ENCODE measurements at regions not wholly inside any gene's neighbourhood (a gene's known extent, or its start where the extent isn't known, plus 50 kb on each side); places are given as distances from the start of the nearest gene placed in this dataset.
"Not testable (repeated sequence)": the region's sequence is repeated elsewhere in the genome, so short reads cannot be mapped to it uniquely, and the experiment has no call there.

- 78% methylated on average over 3 of the region's 5 CpGs for WGBS
- peaks cover 0 to 12% (median 8%) of the 10 kb centered on the region in 4 donors for H3K4me1 ChIP-seq (ENCODE audit: control insufficient read depth in 4 of 4, insufficient read depth in 4 of 4, low read length in 3 of 4)
- not testable (repeated sequence) for H3K9me3 ChIP-seq (ENCODE audit: control insufficient read depth in 4 of 4, low read length in 3 of 4); H3K27ac ChIP-seq (ENCODE audit: low read depth in 1 of 2, low read length in 2 of 2); H3K36me3 ChIP-seq (ENCODE audit: control insufficient read depth in 4 of 4, insufficient read depth in 3 of 4, low read depth in 1 of 4, low read length in 3 of 4); H3K27me3 ChIP-seq (ENCODE audit: control insufficient read depth in 4 of 4, insufficient read depth in 4 of 4, low read length in 3 of 4); H3K9ac ChIP-seq (ENCODE audit: low read depth in 1 of 2, low read length in 2 of 2); H3K4me3 ChIP-seq (ENCODE audit: low read depth in 1 of 3, low read length in 3 of 3); DNase-seq (ENCODE audit: low spot score)
Observed at GRCh38 chr17:16867545-16867944, 104.4 kb downstream of the TNFRSF13B start.

GRCh38 chr17:16866841-16867240 is 105.1 kb downstream of the TNFRSF13B start:
- WGBS: 92% methylated on average over 6 of the region's 6 CpGs
- peak overlapping the region in 1 of 2 donors; percentile 16 for H3K27ac ChIP-seq (ENCODE audit: low read depth in 1 of 2, low read length in 2 of 2)

GRCh38 chr17:16866436-16866835 is 105.5 kb downstream of the TNFRSF13B start:
- DNase-seq (ENCODE audit: low spot score): no peak
- Histone ChIP-seq H3K36me3 (ENCODE audit: control insufficient read depth in 4 of 4, insufficient read depth in 3 of 4, low read depth in 1 of 4, low read length in 3 of 4) (no peaks in the 10 kb centered on the region), H3K4me3 (ENCODE audit: low read depth in 1 of 3, low read length in 3 of 3) (no peak overlapping the region), H3K4me1 (ENCODE audit: control insufficient read depth in 4 of 4, insufficient read depth in 4 of 4, low read length in 3 of 4) (peaks cover 0 to 8% (median 6%) of the 10 kb centered on the region in 4 donors), H3K27ac (ENCODE audit: low read depth in 1 of 2, low read length in 2 of 2) (peak overlapping the region; percentile 16 to 69), H3K9me3 (ENCODE audit: control insufficient read depth in 4 of 4, low read length in 3 of 4) (no peaks in the 10 kb centered on the region), H3K9ac (ENCODE audit: low read depth in 1 of 2, low read length in 2 of 2) (no peak overlapping the region), H3K27me3 (ENCODE audit: control insufficient read depth in 4 of 4, insufficient read depth in 4 of 4, low read length in 3 of 4) (no peaks in the 10 kb centered on the region)
- TF ChIP-seq MAX (IDR thresholded peaks at IDR 0.05): no peak
- TF ChIP-seq ATF3 (IDR thresholded peaks at IDR 0.05): no peak
- no peak for TF ChIP-seq TAF1 (conservative IDR thresholded peaks at IDR 0.05)
- TF ChIP-seq HNF4G (IDR thresholded peaks at IDR 0.05): no peak
- no peak for TF ChIP-seq GABPA (IDR thresholded peaks at IDR 0.05 in 1 of 2, conservative IDR thresholded peaks at IDR 0.05 in 1 of 2)
- no peak for TF ChIP-seq REST (IDR thresholded peaks at IDR 0.05)
- TF ChIP-seq ZBTB33 (IDR thresholded peaks at IDR 0.05): no peak
- TF ChIP-seq SP1 (IDR thresholded peaks at IDR 0.05): no peak
- TF ChIP-seq YY1 (IDR thresholded peaks at IDR 0.05): no peak
- no peak for TF ChIP-seq HNF4A (conservative IDR thresholded peaks at IDR 0.05)
- TF ChIP-seq JUND (IDR thresholded peaks at IDR 0.05): no peak
- 89% methylated on average over 8 of the region's 8 CpGs for WGBS

More at GRCh38 chr17:16866841-16867240, 105.1 kb downstream of the TNFRSF13B start:
- H3K9me3 ChIP-seq (ENCODE audit: control insufficient read depth in 4 of 4, low read length in 3 of 4); H3K27me3 ChIP-seq (ENCODE audit: control insufficient read depth in 4 of 4, insufficient read depth in 4 of 4, low read length in 3 of 4); H3K4me3 ChIP-seq (ENCODE audit: low read depth in 1 of 3, low read length in 3 of 3); H3K9ac ChIP-seq (ENCODE audit: low read depth in 1 of 2, low read length in 2 of 2); H3K36me3 ChIP-seq (ENCODE audit: control insufficient read depth in 4 of 4, insufficient read depth in 3 of 4, low read depth in 1 of 4, low read length in 3 of 4); H3K4me1 ChIP-seq (ENCODE audit: control insufficient read depth in 4 of 4, insufficient read depth in 4 of 4, low read length in 3 of 4); DNase-seq (ENCODE audit: low spot score): not testable (repeated sequence)

All from liver (tissue), 7 donors.